ENCODE measurements at regions not wholly inside any gene's neighbourhood (a gene's known extent, or its start where the extent isn't known, plus 50 kb on each side); places are given as distances from the start of the nearest gene placed in this dataset.

GRCh38 chr5:116914869-116915504 is 340.4 kb upstream of the SEMA6A start:
- TF ChIP-seq CTCF (IDR thresholded peaks at IDR 0.05; ENCODE audit: control insufficient read depth, insufficient read depth, low read depth, low read length, missing control alignments) = no peak
- DNase-seq (ENCODE audit: low read depth) = no peak
- H3K4me3 ChIP-seq (ENCODE audit: control insufficient read depth, low read depth, low read length) = no peak overlapping the region

- TF ChIP-seq CTCF (IDR thresholded peaks at IDR 0.05; ENCODE audit: control insufficient read depth, insufficient read depth, low read depth, low read length, missing control alignments) = no peak
- no peak overlapping the region for H3K4me3 ChIP-seq (ENCODE audit: control insufficient read depth, low read depth, low read length)
- no peak for DNase-seq (ENCODE audit: low read depth)
Measured at GRCh38 chr5:116912221-116912620, 337.6 kb upstream of the SEMA6A start.

- DNase-seq (ENCODE audit: low read depth) = no peak
- no peak overlapping the region for H3K4me3 ChIP-seq (ENCODE audit: control insufficient read depth, low read depth, low read length)
- no peak for TF ChIP-seq CTCF (IDR thresholded peaks at IDR 0.05; ENCODE audit: control insufficient read depth, insufficient read depth, low read depth, low read length, missing control alignments)
Measured at GRCh38 chr5:116911074-116911473, 336.5 kb upstream of the SEMA6A start.

- no peak for TF ChIP-seq CTCF (IDR thresholded peaks at IDR 0.05; ENCODE audit: control insufficient read depth, insufficient read depth, low read depth, low read length, missing control alignments)
- DNase-seq (ENCODE audit: low read depth) = no peak
- H3K4me3 ChIP-seq (ENCODE audit: control insufficient read depth, low read depth, low read length) = no peak overlapping the region
Measured at GRCh38 chr5:116908537-116908936, 333.9 kb upstream of the SEMA6A start.

GRCh38 chr5:116905885-116906284 is 331.3 kb upstream of the SEMA6A start:
- no peak overlapping the region for H3K4me3 ChIP-seq (ENCODE audit: control insufficient read depth, low read depth, low read length)
- TF ChIP-seq CTCF (IDR thresholded peaks at IDR 0.05; ENCODE audit: control insufficient read depth, insufficient read depth, low read depth, low read length, missing control alignments) = no peak
- no peak for DNase-seq (ENCODE audit: low read depth)

GRCh38 chr5:116900793-116901192 is 326.2 kb upstream of the SEMA6A start:
- TF ChIP-seq CTCF (IDR thresholded peaks at IDR 0.05; ENCODE audit: control insufficient read depth, insufficient read depth, low read depth, low read length, missing control alignments) = no peak
- H3K4me3 ChIP-seq (ENCODE audit: control insufficient read depth, low read depth, low read length) = no peak overlapping the region
- DNase-seq (ENCODE audit: low read depth) = no peak

GRCh38 chr5:116898917-116899316 is 324.3 kb upstream of the SEMA6A start:
- TF ChIP-seq CTCF (IDR thresholded peaks at IDR 0.05; ENCODE audit: control insufficient read depth, insufficient read depth, low read depth, low read length, missing control alignments) = no peak
- DNase-seq (ENCODE audit: low read depth) = no peak
- no peak overlapping the region for H3K4me3 ChIP-seq (ENCODE audit: control insufficient read depth, low read depth, low read length)
